ENCODE measurements at regions not wholly inside any gene's neighbourhood (a gene's known extent, or its start where the extent isn't known, plus 50 kb on each side); places are given as distances from the start of the nearest gene placed in this dataset.

- ChIA-PET RAD21 (ENCODE audit: unreplicated experiment) (no interaction called here), SMC1A (ENCODE audit: uncharacterized antibody, unreplicated experiment) (no interaction called here), POLR2A (no interaction called here), CTCF (no interaction called here)
- no peaks in the 10 kb centered on the region for H3K79me2 ChIP-seq (ENCODE audit: control insufficient read depth, insufficient read depth, low read length)
- DNase-seq (ENCODE audit: low read depth, low spot score): no peak
- H2AFZ ChIP-seq (ENCODE audit: control insufficient read depth, low read depth, low read length): no peak overlapping the region
- no peaks in the 10 kb centered on the region for H3K27me3 ChIP-seq (replicated peaks in 1 of 2; ENCODE audit: control insufficient read depth in 2 of 2, insufficient read depth in 2 of 2, low read length in 1 of 2)
- 0% methylated on average over 2 of the region's 2 CpGs for WGBS (ENCODE audit: insufficient coverage, insufficient replicate concordance, low lambda C conversion rate, missing lambda C conversion rate)
- ATAC-seq: no peak
- no peaks in the 10 kb centered on the region for H3K4me1 ChIP-seq (ENCODE audit: control insufficient read depth, insufficient read depth, low read length)
- BruUV-seq (replicated peaks): no TSS peak
- no peak overlapping the region for H3K27ac ChIP-seq (ENCODE audit: control insufficient read depth, insufficient read depth)
- H4K20me1 ChIP-seq (ENCODE audit: control insufficient read depth, insufficient read depth): no peaks in the 10 kb centered on the region
- H3K4me2 ChIP-seq (ENCODE audit: control insufficient read depth, insufficient read depth): no peak overlapping the region
- no peak overlapping the region for H3K9ac ChIP-seq (ENCODE audit: control insufficient read depth, insufficient read depth, low read length)
- no peak for FAIRE-seq
- no peaks in the 10 kb centered on the region for H3K36me3 ChIP-seq (ENCODE audit: control insufficient read depth in 2 of 2, insufficient read depth in 2 of 2, low read length in 1 of 2)
- intact Hi-C loops (cut with micrococcal nuclease; ENCODE audit: unreplicated experiment): no loop called here
- in situ Hi-C loops (cut with MboI): no loop called here
- no peak overlapping the region for H3K4me3 ChIP-seq
- TF ChIP-seq PAX5 (IDR thresholded peaks at IDR 0.05; ENCODE audit: borderline replicate concordance, low read depth, low read length) (no peak), PBX3 (IDR thresholded peaks at IDR 0.05; ENCODE audit: insufficient replicate concordance, low read depth, low read length) (no peak), HCFC1 (IDR thresholded peaks at IDR 0.05; ENCODE audit: low read length) (no peak), NKRF (conservative IDR thresholded peaks at IDR 0.05) (no peak), RB1 (IDR thresholded peaks at IDR 0.05; ENCODE audit: borderline replicate concordance) (no peak), TBL1XR1 (IDR thresholded peaks at IDR 0.05; ENCODE audit: low read depth, low read length) (no peak), POLR2A (IDR thresholded peaks at IDR 0.05; ENCODE audit: low read depth, low read length) (no peak), ESRRA (IDR thresholded peaks at IDR 0.05; ENCODE audit: low read length) (no peak), SUZ12 (IDR thresholded peaks at IDR 0.05; ENCODE audit: unreplicated experiment) (no peak), ZBTB33 (IDR thresholded peaks at IDR 0.05) (no peak), CHD1 (IDR thresholded peaks at IDR 0.05; ENCODE audit: low read depth, low read length) (no peak), IRF4 (IDR thresholded peaks at IDR 0.05; ENCODE audit: low read depth, low read length) (no peak), RBBP5 (conservative IDR thresholded peaks at IDR 0.05) (no peak), BCL11A (IDR thresholded peaks at IDR 0.05; ENCODE audit: low read depth, low read length) (no peak), CHD4 (IDR thresholded peaks at IDR 0.05) (no peak)
- no peaks in the 10 kb centered on the region for H3K9me3 ChIP-seq (replicated peaks; ENCODE audit: control insufficient read depth, insufficient read depth, low read length)
These were observed 456.9 kb upstream of the MAP3K7 start for GRCh38 chr6:91043751-91044150.

Measured in GM12878 (cell line).